AG08395 (cell line): ENCODE measurements at regions not wholly inside any gene's neighbourhood (a gene's known extent, or its start where the extent isn't known, plus 50 kb on each side); places are given as distances from the start of the nearest gene placed in this dataset.
A peak's percentile ranks its signal among the peaks of the same experiment; 100 is the strongest.

Experiments used
- DNase-seq: peaks from one replicate; pipeline ENCODE4 v3.0.0; 2012; ENCODE audit warnings: mixed read lengths, low spot score

GRCh38 chr6:105794239-105794638, 291.9 kb upstream of the PRDM1 start:
- DNase-seq, result peak; percentile 55

GRCh38 chr6:105793130-105793529, 293.0 kb upstream of the PRDM1 start:
- no peak for DNase-seq

- DNase-seq, result no peak
Observed at GRCh38 chr6:105791583-105792318, 294.4 kb upstream of the PRDM1 start.

- DNase-seq, result no peak
Observed at GRCh38 chr6:105791179-105791578, 295.0 kb upstream of the PRDM1 start.

GRCh38 chr6:105790635-105791034, 295.5 kb upstream of the PRDM1 start:
- no peak for DNase-seq

GRCh38 chr6:105789935-105790334, 296.2 kb upstream of the PRDM1 start:
- no peak for DNase-seq

GRCh38 chr6:105787747-105788146, 298.4 kb upstream of the PRDM1 start:
- no peak for DNase-seq

GRCh38 chr6:105786890-105787655, 299.1 kb upstream of the PRDM1 start:
- DNase-seq, result no peak

- no peak for DNase-seq
Observed at GRCh38 chr6:105786449-105786848, 299.7 kb upstream of the PRDM1 start.

GRCh38 chr6:105785066-105785811, 300.9 kb upstream of the PRDM1 start:
- DNase-seq, result no peak

GRCh38 chr6:105784179-105784578, 302.0 kb upstream of the PRDM1 start:
- no peak for DNase-seq

- DNase-seq, result no peak
Observed at GRCh38 chr6:105783333-105783935, 302.7 kb upstream of the PRDM1 start.

- DNase-seq, result no peak
Observed at GRCh38 chr6:105781915-105782314, 304.2 kb upstream of the PRDM1 start.

- no peak for DNase-seq
Observed at GRCh38 chr6:105781248-105781647, 304.9 kb upstream of the PRDM1 start.

- peak; percentile 50 for DNase-seq
Observed at GRCh38 chr6:105780146-105780860, 305.8 kb upstream of the PRDM1 start.

- DNase-seq, result no peak
Observed at GRCh38 chr6:105779110-105779509, 307.0 kb upstream of the PRDM1 start.

- DNase-seq, result no peak
Observed at GRCh38 chr6:105775095-105775494, 311.0 kb upstream of the PRDM1 start.

- no peak for DNase-seq
Observed at GRCh38 chr6:105774247-105774646, 311.9 kb upstream of the PRDM1 start.

GRCh38 chr6:105771313-105771970, 314.7 kb upstream of the PRDM1 start:
- peak; percentile 41 for DNase-seq

GRCh38 chr6:105769987-105770386, 316.1 kb upstream of the PRDM1 start:
- peak; percentile 59 for DNase-seq

GRCh38 chr6:105769197-105769596, 316.9 kb upstream of the PRDM1 start:
- DNase-seq, result no peak
